GOT3 (cell line): ENCODE measurements at regions not wholly inside any gene's neighbourhood (a gene's known extent, or its start where the extent isn't known, plus 50 kb on each side); places are given as distances from the start of the nearest gene placed in this dataset.
"Not testable (repeated sequence)": the region's sequence is repeated elsewhere in the genome, so short reads cannot be mapped to it uniquely, and the experiment has no call there.

Source experiments
- DNase-seq: peaks from one replicate; lab custom pipeline; 2025; ENCODE audit warnings: mixed read lengths; lab: John Stamatoyannopoulos, UW

GRCh38 chr14:89697281-89698060 lies 257.1 kb downstream of the EFCAB11 start:
- no peak for DNase-seq

- DNase-seq = no peak
Measured at GRCh38 chr14:89695846-89696245, 258.7 kb downstream of the EFCAB11 start.

- DNase-seq = no peak
Measured at GRCh38 chr14:89690139-89690538, 264.4 kb downstream of the EFCAB11 start.

- DNase-seq = not testable (repeated sequence)
Measured at GRCh38 chr14:89689711-89690110, 264.8 kb downstream of the EFCAB11 start.

- DNase-seq = no peak
Measured at GRCh38 chr14:89688507-89689211, 265.9 kb downstream of the EFCAB11 start.

- DNase-seq = not testable (repeated sequence)
Measured at GRCh38 chr14:89687129-89687528, 267.4 kb downstream of the EFCAB11 start.

GRCh38 chr14:89684139-89684538 lies 267.1 kb upstream of the FOXN3 start:
- no peak for DNase-seq

- no peak for DNase-seq
Measured at GRCh38 chr14:89681086-89682018, 264.3 kb upstream of the FOXN3 start.

GRCh38 chr14:89680156-89680555 lies 263.1 kb upstream of the FOXN3 start:
- DNase-seq = no peak

GRCh38 chr14:89678768-89679167 lies 261.7 kb upstream of the FOXN3 start:
- no peak for DNase-seq

- no peak for DNase-seq
Measured at GRCh38 chr14:89675590-89675989, 258.6 kb upstream of the FOXN3 start.

- DNase-seq = no peak
Measured at GRCh38 chr14:89674936-89675335, 257.9 kb upstream of the FOXN3 start.

GRCh38 chr14:89674240-89674639 lies 257.2 kb upstream of the FOXN3 start:
- DNase-seq = no peak

GRCh38 chr14:89673512-89674225 lies 256.6 kb upstream of the FOXN3 start:
- no peak for DNase-seq

- DNase-seq = no peak
Measured at GRCh38 chr14:89672636-89673511, 255.8 kb upstream of the FOXN3 start.

- DNase-seq = no peak
Measured at GRCh38 chr14:89669193-89669592, 252.2 kb upstream of the FOXN3 start.

GRCh38 chr14:89667983-89668382 lies 250.9 kb upstream of the FOXN3 start:
- DNase-seq = no peak

GRCh38 chr14:89665300-89666081 lies 248.5 kb upstream of the FOXN3 start:
- DNase-seq = not testable (repeated sequence)

GRCh38 chr14:89661392-89661791 lies 244.4 kb upstream of the FOXN3 start:
- DNase-seq = no peak
